RPMI7951 (cell line): ENCODE measurements at regions not wholly inside any gene's neighbourhood (a gene's known extent, or its start where the extent isn't known, plus 50 kb on each side); places are given as distances from the start of the nearest gene placed in this dataset.

Experiments
- DNase-seq: peaks from one replicate; pipeline ENCODE4 v3.0.0-alpha.2; 2012; ENCODE audit warnings: low read depth

GRCh38 chr1:216921866-216922265, 198.6 kb upstream of the ESRRG start:
- DNase-seq: no peak

DNA sequence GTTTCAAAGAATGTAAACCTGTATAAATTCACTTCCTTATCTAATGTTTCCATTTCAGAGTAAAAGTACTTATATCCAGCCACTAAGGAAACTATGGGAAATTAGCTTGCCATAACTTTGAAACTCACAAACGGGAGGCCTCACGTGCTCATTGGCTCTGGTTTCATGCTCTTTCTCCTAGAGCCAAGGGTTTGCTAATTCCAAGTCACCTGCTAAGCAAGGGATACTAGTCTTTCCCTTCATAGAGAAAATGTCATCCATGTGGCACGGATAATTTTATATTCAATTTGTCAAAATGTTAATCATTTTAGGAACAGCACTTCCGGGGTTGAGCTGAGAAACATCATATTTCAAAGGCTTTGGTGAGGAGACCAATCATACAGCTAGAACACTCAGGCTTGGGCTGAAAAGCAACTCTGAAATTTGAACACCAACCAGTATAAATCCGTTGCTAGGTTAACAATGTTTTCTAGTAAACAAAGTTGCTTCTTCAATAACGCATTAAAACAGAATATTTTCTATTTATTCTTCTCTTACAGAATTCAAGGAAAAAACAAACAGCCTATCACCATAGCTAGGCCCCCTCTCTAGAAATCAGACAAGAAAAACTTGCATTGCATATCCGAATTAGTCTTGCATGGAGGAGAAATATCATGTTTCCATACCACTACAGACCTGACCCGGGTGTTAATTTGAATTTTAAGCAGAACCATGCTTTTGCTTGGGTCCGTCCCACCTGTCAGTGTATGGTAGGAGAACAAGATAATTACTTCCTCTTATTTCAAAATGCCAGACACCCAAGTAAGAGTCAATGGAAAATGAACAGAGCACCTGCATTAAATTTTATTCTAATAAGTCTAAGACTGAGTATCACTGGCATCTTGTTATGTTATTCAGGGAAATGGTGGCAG, 196.1 kb upstream of the ESRRG start:
- no peak for DNase-seq

- no peak for DNase-seq
Measured at GRCh38 chr1:216916890-216917438, 193.7 kb upstream of the ESRRG start.

DNA sequence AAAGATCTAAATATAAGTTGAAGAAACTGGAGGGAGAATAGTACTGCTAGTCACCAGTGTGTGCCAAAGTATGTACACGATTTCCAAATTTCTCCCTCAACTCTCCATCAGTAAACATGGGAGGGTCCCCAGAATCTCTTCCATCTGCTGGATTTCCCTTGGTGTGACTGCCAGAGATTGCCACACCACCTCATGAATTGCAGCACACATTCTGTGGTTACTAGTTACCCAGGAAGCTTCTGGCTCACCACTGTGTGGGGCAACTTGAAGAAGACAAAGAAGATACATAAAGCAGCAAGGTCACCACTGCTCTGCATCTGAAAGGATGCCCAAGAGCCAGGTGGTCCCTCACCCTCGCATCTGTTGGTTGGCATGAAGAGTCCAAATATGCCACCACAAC, 191.7 kb upstream of the ESRRG start:
- DNase-seq: no peak

GRCh38 chr1:216913976-216914375, 190.7 kb upstream of the ESRRG start:
- no peak for DNase-seq

DNA sequence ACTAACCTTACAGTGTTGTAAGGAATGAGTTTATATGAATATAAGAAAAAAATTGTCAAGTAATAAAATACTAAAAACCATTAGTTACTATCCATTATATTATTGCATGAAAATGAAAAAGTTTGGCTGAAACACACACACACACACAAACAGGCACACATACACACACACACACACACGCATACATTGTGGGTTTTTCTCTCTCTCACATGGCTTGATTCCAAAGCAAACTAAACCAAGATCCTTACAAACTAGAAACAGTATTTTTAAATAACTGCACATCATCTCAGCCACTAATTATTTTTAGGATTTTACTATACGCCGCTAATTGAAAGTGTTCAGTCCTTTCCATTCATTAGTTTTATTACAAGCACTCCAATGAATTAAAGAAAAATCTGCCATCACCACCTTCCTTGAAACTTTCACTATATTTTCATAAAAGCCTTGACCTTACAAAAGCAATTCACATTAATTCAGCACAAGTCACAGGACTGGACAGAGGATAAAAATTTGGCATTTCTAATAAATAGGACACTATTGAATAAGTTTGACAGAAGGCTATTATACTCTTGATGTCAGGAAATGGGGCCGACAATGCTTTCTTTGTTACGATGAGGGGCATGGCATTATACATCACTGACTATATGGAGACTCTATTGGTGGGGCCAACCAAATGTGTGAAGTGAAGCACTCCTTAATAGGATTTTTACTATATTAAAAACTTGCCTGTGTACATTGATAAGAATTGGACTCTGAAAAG, 187.0 kb upstream of the ESRRG start:
- peak; percentile 23 for DNase-seq

DNA sequence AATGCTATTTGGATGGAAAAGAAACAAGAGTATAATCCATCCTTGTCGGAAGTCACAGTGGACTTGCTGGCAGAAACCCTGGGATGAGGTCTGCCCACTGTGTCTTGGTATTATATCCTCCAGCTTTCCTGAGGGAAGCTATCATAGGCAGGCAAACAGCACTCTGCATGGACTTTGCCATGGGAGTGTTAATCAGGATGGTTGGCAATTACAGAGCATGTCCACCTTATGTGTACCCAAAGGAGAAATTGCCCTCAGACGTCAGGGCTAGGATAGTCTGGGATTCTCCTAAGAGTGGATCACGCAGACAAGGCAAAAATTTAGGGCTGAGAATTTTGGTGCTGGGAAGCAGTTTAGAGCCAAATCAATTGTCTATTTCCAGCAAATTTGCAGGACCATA, 184.9 kb upstream of the ESRRG start:
- DNase-seq: no peak

DNA sequence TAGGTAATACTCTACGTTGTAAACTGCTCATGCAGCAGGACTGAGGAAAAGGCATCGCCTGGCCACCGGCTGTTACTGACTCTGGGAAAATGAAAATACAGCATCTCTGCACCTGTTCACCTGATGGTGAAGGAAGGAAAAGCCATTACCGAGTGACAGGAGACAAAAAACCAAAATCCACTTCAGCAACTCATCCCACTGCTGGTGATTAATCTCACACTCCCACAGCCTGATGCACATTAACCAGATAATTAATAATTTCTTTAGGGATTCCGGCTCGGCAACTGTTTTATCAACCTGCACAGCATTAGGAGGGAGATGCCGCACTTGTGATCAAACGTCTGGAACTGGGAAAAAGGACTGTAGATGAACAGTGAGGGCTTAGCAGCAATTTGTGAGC, 183.9 kb upstream of the ESRRG start:
- DNase-seq: no peak

GRCh38 chr1:216905781-216906180, 182.6 kb upstream of the ESRRG start:
- no peak for DNase-seq

GRCh38 chr1:216905137-216905536, 181.9 kb upstream of the ESRRG start:
- no peak for DNase-seq

- no peak for DNase-seq
Measured at GRCh38 chr1:216904471-216904870, 181.2 kb upstream of the ESRRG start.

DNA sequence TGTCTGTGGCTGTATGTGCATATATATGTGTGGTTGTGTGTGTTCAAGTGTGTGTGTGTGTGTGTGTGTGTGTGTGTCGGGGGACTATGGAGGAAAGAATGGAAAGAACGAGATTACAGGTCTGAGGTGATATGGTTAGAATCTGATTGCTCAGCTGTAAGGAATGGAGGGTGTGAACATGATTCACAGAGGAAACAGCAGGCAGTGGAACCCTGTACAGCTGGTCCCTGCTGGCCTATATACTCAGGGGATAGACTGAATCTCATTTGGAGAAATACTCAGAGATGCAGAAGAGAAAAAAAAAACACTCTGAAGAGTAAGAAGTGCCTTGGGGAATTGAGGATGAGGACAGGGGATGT, 180.1 kb upstream of the ESRRG start:
- no peak for DNase-seq

DNA sequence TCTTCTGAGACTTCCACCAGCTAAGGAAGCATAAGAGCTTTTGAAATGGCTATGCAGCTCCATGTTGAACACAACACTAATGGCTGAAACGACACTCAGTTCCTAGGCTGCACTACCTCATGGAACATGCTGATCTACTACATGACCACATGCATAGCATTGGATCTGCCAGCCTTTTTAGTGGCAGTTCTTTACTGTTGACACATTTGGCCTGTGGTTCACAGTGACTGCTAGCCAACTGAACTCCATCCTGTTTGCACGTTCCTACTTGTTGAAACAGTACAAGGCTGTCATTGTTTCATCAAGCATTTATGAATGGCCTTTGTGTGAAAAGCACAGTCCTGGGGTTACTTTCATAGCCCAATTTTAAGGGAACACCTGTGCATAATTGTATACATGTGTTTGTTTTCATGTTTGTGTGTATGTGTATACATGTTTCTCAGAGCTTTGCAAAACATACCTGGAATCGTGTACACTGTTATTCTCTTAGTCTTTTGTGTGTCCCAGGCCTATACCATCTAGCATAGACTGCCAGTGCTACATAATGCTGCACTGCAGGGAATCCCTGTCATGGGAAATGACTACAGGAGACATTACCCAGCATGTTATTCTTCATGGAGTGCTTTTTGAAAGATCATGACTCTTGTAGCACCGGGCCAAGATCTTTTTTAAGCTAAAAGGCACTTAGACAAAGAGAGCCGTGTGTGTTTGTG, 179.6 kb upstream of the ESRRG start:
- DNase-seq: peak; percentile 37

DNA sequence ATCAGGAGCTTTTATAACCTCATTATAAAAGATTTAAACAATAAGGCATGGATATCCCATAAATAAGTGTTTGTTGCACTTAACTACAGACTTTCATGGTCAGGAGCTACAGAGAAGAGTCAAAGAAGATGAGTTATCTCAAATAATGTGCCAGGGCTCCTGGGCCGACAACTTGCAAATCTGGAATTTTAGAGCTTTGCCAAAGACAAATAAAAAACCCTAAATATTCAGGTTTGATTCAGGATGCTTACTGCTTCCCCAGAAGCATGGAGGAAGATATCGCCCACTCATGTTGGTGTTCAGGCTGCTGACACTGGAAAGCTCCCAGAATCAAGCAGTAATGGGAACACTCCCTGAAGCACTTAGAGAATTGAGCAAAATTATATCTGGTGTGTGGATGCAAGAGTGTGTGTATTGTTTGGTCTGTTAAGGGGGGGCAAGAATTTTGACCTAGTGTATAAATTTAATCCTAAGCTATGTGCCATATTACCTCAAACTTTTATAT, 176.9 kb upstream of the ESRRG start:
- DNase-seq: no peak

DNA sequence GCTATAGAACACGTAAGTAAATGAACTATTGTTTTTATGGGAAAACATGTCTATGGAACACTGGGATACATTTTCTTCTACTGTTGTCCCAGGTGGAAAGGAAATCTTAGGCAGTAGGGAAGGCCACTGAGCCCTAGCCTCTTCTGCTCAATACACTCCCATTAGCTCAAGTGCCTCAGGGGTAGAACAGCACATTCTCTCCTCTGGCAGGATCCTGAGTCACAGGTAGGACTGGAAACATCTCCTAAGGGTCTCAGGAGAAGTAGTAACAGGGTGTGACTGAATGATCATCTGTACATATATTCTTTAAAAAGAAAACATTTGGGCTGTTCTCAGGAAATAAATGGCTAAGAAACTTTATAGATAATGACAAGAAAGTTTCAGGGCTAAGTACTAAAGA, 175.6 kb upstream of the ESRRG start:
- no peak for DNase-seq

DNA sequence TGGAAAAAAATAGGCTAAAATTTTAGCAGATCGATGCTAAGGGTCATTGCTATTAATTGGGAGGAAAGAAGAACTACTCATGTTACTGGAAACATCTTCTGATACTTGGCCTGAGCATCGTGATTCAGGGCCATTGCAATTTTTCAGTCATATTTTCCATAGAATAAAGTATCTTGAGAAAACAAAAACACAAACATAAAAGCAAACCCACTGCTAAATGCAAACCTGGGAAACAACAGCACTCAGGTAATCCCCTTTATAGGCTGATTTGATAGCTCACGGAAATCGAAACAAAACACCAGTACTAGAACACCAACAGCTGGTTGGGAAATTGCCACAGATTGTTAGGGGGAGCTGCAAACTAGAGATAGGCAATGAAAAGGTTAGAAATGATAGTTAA, 172.9 kb upstream of the ESRRG start:
- no peak for DNase-seq

DNA sequence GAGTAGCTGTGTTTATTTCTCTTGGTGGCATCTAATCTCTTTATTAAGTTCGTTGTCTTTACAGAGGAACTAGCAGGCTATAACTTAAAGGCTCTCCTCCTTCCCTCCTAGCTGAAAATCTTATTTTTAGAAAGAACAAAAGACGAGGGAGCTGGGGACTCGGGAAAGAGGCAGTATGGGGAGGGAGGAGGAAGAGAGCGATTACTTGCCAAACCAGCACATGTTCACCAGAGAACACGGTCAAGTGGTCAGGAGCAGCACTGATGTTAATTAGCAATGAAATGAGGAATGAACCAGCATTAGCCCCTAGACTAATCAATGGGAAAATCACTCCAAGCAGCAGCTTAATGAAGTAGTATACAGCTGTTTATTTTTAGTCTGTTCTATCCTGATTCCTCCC, 171.3 kb upstream of the ESRRG start:
- DNase-seq: no peak

DNA sequence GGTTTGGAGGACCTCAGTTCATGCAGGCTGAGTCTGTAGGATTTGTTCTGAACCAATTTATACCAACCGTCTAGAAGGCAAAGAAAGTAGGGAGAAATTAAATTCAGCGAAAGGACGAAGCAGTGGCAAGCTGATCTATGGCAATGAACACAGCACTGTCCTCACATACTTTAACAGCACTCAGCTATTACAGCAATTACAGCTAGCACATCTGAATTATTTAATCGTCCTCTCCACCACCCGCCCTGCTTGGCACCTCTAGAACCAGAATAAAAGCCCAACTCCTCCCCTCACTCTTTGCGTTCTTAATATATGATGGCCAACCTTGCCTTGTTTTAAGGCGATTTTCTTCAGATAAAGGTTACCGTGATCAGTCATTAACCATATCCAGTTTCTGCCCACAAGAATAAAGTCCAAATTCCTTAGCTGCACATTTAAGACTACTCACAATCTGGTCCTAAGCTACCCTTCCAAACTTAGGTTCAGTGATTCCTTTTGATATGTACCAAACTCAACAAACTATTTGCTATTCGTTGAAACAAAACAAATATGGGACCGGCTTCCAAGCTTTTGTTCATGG, 169.4 kb upstream of the ESRRG start:
- DNase-seq: no peak

DNA sequence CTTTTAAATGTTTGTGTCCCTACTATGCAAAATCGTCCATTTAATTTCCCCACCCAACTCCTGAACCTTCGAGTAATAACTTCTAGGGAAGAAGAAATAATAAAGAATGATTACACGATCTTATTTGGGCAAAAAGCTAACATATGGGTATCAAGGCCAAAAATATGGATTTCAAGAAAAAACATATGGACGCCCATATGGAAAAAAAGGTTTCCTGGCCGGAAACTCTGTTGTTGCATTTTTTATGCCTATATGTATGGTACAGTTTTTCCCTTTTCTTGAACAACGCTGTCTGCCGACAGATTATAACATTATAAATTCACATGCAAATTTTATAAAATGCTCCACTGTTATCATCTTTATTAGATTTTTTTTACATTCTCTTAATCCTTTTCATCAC, 167.6 kb upstream of the ESRRG start:
- DNase-seq: no peak

- DNase-seq: no peak
Measured at GRCh38 chr1:216888731-216889130, 165.5 kb upstream of the ESRRG start.

DNA sequence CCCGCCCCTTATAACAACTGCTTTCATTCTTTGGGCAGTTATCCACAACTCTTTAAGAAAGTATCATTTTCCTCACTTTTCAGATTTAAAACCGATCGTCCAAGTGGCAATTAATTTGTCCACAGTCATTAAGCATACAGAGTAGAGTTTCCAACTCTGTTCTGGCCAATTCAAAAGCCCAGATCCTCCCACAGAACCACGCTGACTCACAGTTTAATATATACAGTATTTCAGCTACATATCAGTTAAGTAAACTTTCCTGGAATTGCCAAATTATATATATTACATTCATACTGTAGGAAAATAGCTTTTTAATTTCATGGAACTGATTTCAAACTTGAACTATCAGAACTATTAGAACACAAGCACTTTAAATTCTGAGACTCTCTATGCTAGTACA, 163.8 kb upstream of the ESRRG start:
- no peak for DNase-seq
